ENCODE measurements at regions not wholly inside any gene's neighbourhood (a gene's known extent, or its start where the extent isn't known, plus 50 kb on each side); places are given as distances from the start of the nearest gene placed in this dataset.

- DNase-seq: no peak
Measured at GRCh38 chr3:24850245-24850644, 355.6 kb upstream of the THRB start.

- no peak for DNase-seq
Measured at GRCh38 chr3:24853685-24854490, 359.2 kb upstream of the THRB start.

- DNase-seq: no peak
Measured at GRCh38 chr3:24854748-24855147, 360.1 kb upstream of the THRB start.

- no peak for DNase-seq
Measured at GRCh38 chr3:24857945-24858344, 363.3 kb upstream of the THRB start.

- DNase-seq: no peak
Measured at GRCh38 chr3:24863215-24863614, 368.6 kb upstream of the THRB start.

- no peak for DNase-seq
Measured at GRCh38 chr3:24867783-24868182, 373.1 kb upstream of the THRB start.

DNA sequence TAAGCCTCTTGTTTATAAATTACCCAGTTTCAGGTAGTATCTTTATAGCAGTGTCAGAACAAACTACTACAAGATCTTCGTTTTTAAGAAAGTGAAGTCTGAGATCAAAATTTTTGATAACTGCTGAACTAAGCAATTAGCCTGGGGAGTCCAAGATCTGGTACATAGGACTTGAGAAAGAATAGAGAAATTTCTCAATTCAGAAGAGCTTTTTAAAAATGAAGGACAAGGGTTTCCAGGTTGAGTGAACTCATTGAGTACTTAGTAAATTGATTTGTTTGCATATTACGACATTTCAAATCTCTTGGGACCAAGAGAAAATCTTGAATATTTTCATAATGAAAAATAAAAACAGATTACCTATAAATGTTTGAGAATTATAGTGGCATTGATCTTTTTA, 386.6 kb upstream of the THRB start:
- no peak for DNase-seq

DNA sequence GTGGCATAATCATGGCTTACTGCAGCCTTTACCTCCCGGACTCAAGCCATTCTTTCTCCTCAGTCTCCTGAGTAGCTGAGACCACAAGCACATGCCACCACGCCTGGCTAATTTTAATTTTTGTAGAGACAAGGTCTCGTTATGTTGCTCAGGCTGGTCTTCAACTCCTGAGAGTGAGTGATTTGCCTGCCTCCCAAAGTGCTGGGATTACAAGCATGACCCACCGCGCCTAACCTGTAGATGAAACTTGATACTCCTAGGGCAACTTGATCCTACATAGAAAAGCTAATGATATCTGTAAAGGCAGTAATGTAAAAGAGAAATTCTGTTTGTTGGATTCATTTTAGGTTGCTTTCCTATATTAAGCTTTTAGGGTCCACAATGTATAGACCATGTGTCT, 391.9 kb upstream of the THRB start:
- DNase-seq: no peak

- DNase-seq: no peak
Measured at GRCh38 chr3:24890012-24890411, 395.4 kb upstream of the THRB start.

GRCh38 chr3:24899373-24899772, 404.7 kb upstream of the THRB start:
- DNase-seq: no peak

DNA sequence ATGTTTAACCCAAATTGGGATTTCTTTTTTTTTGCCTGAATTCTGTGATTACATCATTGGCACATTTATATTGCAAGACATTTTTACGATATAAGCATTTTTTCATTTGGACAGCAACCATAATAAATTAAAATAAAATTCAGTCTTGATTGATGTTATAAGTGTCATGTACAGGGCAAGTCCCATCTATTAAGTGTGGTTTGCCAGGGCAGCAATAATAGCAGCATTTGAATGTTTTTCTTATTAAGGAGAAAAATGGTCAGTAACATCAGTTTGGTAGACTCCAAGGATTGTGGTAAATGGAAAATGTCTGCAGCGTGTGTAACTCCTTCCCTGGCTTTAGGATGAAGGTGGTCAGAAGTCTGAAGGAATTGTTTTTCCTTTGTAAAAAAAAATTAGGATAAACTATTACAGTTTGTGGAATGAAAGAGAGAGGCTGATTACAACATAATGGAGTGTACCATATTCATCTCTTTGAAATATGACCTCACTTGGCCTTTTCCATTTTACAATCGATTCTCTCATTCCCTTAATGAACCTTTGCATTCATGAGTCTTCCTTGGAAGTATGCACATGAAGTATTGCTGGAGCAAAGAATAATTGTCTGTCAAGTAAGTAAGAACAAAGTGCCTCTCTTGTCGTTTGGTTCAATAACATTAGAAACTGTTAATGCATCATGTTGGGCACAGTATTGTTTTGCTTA, 405.4 kb upstream of the THRB start:
- DNase-seq: no peak

- DNase-seq: no peak
Measured at GRCh38 chr3:24905266-24905665, 410.6 kb upstream of the THRB start.

DNA sequence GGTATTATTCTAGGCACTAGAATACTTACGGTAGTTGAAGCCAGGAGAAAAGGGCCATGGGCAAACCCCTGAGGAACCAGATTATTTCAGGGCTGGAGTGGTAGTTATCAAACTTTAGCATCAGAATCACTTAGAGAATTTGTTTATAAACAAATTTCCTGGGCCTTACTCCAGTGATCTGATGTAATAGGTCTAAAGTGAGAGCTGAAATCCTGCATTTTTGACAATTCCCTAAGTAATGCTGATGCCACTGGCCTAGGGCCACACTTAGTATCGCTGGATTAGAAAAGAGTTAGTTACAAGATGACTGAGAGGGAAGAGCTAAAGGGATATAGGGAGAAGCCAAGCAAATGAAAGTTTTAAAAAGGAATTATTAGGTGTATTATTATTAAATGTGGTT, 412.5 kb upstream of the THRB start:
- no peak for DNase-seq

- no peak for DNase-seq
Measured at GRCh38 chr3:24911076-24911475, 416.4 kb upstream of the THRB start.

DNA sequence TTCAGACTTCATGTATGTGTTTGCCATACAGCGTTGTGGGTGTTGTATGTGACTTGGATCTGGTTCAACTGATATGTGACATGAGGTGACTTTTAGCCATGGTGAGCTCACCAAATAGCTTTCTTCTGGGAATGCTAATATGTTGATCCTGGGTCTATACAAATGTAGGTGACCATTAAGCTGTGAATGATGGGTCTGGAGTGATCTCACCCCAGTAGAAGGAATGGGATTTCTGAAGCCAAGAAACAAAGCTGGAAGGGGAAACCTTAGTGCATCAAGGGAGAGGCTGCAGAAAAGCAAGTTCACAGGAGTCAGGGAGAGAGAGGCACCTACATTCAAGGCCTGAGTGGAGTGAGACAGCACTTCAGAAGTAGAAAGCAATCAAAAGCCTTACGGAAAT, 421.0 kb upstream of the THRB start:
- DNase-seq: no peak

- DNase-seq: no peak
Measured at GRCh38 chr3:24917908-24918307, 423.3 kb upstream of the THRB start.

- no peak for DNase-seq
Measured at GRCh38 chr3:24923570-24923969, 428.9 kb upstream of the THRB start.

DNA sequence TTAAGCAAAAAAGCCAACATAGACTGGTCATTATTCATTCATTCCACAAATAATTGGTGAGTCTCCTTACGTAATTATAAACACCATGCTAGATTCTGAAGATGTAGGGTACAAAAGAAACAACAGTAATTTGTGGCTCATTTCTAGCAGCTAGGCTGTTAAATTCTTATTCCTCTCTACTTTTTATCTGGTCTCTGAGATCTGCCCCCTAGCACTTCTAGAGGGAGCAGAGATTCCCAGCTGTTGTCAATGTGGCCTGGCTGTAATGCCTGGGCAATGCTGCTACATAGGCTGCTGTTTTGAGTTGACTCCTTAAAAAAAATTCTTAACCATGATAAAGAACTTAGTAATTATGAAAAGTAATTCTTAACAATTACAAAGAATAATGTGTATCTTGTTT, 434.9 kb upstream of the THRB start:
- DNase-seq: no peak

GRCh38 chr3:24933401-24933800, 438.8 kb upstream of the THRB start:
- DNase-seq: no peak

- DNase-seq: no peak
Measured at GRCh38 chr3:24936574-24936973, 441.9 kb upstream of the THRB start.

GRCh38 chr3:24937228-24937627, 442.6 kb upstream of the THRB start:
- no peak for DNase-seq

- DNase-seq: no peak
Measured at GRCh38 chr3:24937780-24938179, 443.1 kb upstream of the THRB start.

GRCh38 chr3:24943961-24944360, 449.3 kb upstream of the THRB start:
- no peak for DNase-seq

GRCh38 chr3:24944805-24945520, 450.3 kb upstream of the THRB start:
- no peak for DNase-seq

Measured in activated CD4-positive, alpha-beta T cell treated with anti-CD3 and anti-CD28 coated beads for 4 hours (primary cell).